ENCODE measurements at regions not wholly inside any gene's neighbourhood (a gene's known extent, or its start where the extent isn't known, plus 50 kb on each side); places are given as distances from the start of the nearest gene placed in this dataset.

GRCh38 chr2:14245901-14246300 lies 386.6 kb upstream of the LRATD1 start:
- Histone ChIP-seq H3K27me3 (ENCODE audit: control insufficient read depth in 1 of 2, insufficient read depth in 2 of 2, low read length in 2 of 2) (no peaks in the 10 kb centered on the region), H3K4me1 (ENCODE audit: insufficient read depth, low read length) (no peaks in the 10 kb centered on the region), H3K79me2 (ENCODE audit: insufficient read depth, low read length) (no peaks in the 10 kb centered on the region), H3K4me3 (replicated peaks in 1 of 3; ENCODE audit: insufficient read depth in 1 of 3, low read depth in 2 of 3, low read length in 3 of 3) (no peak overlapping the region), H3K36me3 (replicated peaks in 1 of 2; ENCODE audit: control insufficient read depth in 1 of 2, insufficient read depth in 2 of 2, low read length in 2 of 2) (no peaks in the 10 kb centered on the region), H3K9me3 (ENCODE audit: low read length) (peaks cover 41% of the 10 kb centered on the region), H3K9ac (ENCODE audit: insufficient read depth, low read depth, low read length) (no peak overlapping the region), H4K20me1 (ENCODE audit: insufficient read depth, low read length) (no peaks in the 10 kb centered on the region), H3K27ac (ENCODE audit: extremely low read length, insufficient read depth, low read length) (no peak overlapping the region), H2AFZ (ENCODE audit: low read length) (no peak overlapping the region), H3K4me2 (ENCODE audit: low read depth, low read length) (no peak overlapping the region)
- FAIRE-seq, result no peak
- in situ Hi-C loops (cut with HindIII; ENCODE audit: extremely low pct_ligation_motif_present, low pct_unique_long_range_greater_than_20kb), result no loop called here
- TF ChIP-seq ZNF598 (CRISPR knock-in tag; IDR thresholded peaks at IDR 0.05; ENCODE audit: borderline replicate concordance) (no peak), FOXJ3 (CRISPR knock-in tag; IDR thresholded peaks at IDR 0.05; ENCODE audit: borderline replicate concordance) (no peak), E2F5 (CRISPR knock-in tag; conservative IDR thresholded peaks at IDR 0.05) (no peak), ZNF20 (CRISPR knock-in tag; IDR thresholded peaks at IDR 0.05) (no peak), FOSL1 (CRISPR knock-in tag; IDR thresholded peaks at IDR 0.05; ENCODE audit: borderline replicate concordance) (no peak), WIZ (CRISPR knock-in tag; IDR thresholded peaks at IDR 0.05) (no peak), MEIS1 (CRISPR knock-in tag; IDR thresholded peaks at IDR 0.05; ENCODE audit: borderline replicate concordance) (no peak), SNAI1 (CRISPR knock-in tag; IDR thresholded peaks at IDR 0.05; ENCODE audit: borderline replicate concordance) (no peak), ZNF605 (CRISPR knock-in tag; IDR thresholded peaks at IDR 0.05) (no peak), TARDBP (CRISPR knock-in tag; IDR thresholded peaks at IDR 0.05) (no peak), PRDM4 (CRISPR knock-in tag; IDR thresholded peaks at IDR 0.05; ENCODE audit: borderline replicate concordance) (no peak), HHEX (CRISPR knock-in tag; IDR thresholded peaks at IDR 0.05) (no peak), ZNF773 (CRISPR knock-in tag; IDR thresholded peaks at IDR 0.05; ENCODE audit: borderline replicate concordance) (no peak), MAFF (IDR thresholded peaks at IDR 0.05; ENCODE audit: low read depth, low read length) (no peak), ZMYM3 (CRISPR knock-in tag; IDR thresholded peaks at IDR 0.05) (no peak)
- TF ChIP-seq, protein P1, sequence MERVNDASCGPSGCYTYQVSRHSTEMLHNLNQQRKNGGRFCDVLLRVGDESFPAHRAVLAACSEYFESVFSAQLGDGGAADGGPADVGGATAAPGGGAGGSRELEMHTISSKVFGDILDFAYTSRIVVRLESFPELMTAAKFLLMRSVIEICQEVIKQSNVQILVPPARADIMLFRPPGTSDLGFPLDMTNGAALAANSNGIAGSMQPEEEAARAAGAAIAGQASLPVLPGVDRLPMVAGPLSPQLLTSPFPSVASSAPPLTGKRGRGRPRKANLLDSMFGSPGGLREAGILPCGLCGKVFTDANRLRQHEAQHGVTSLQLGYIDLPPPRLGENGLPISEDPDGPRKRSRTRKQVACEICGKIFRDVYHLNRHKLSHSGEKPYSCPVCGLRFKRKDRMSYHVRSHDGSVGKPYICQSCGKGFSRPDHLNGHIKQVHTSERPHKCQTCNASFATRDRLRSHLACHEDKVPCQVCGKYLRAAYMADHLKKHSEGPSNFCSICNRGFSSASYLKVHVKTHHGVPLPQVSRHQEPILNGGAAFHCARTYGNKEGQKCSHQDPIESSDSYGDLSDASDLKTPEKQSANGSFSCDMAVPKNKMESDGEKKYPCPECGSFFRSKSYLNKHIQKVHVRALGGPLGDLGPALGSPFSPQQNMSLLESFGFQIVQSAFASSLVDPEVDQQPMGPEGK (CRISPR knock-in tag; IDR thresholded peaks at IDR 0.05), result no peak
- CTCF ChIA-PET (ENCODE audit: low intra/inter-chr PET ratio, low total read pairs), result no interaction called here
- intact Hi-C loops (cut with micrococcal nuclease; ENCODE audit: unreplicated experiment), result no loop called here
- POLR2A ChIA-PET, result no interaction called here
- no peak for ATAC-seq
- DNase-seq (ENCODE audit: low spot score), result no peak
- no TSS peak for BruUV-seq (replicated peaks)

Measured in HepG2 (cell line).